Gastroesophageal sphincter (tissue), 4 donors: ENCODE measurements at regions not wholly inside any gene's neighbourhood (a gene's known extent, or its start where the extent isn't known, plus 50 kb on each side); places are given as distances from the start of the nearest gene placed in this dataset.

Source experiments
- ATAC-seq: fragments of 150-250 bp; one replicate; pipeline ENCODE4 v1.9.1; 2016; ENCODE audit warnings: mild to moderate bottlenecking, moderate library complexity
- H3K27ac ChIP-seq, 4 donors: fragments of 200-600 bp; sonication (generic) in 3 of 4; 1 replicate in 3 of 4; 2 replicates in 1 of 4; pipeline ENCODE4 v1.5.1; 2016 to 2019
- H3K27me3 ChIP-seq: fragments of 200-600 bp; sonication (generic); one replicate; pipeline ENCODE4 v1.5.1; 2019
- H3K36me3 ChIP-seq, 2 donors: fragments of 200-600 bp; sonication (generic); one replicate each; pipeline ENCODE4 v1.5.1; 2019; ENCODE audit warnings: control low read depth in 1 of 2
- H3K4me1 ChIP-seq, 3 donors: fragments of 200-600 bp; sonication (generic); 1 replicate in 2 of 3; 2 replicates in 1 of 3; pipeline ENCODE4 v1.5.1; 2016 to 2019; ENCODE audit warnings: control low read depth in 2 of 3
- H3K4me3 ChIP-seq, 2 donors: fragments of 200-600 bp; sonication (generic); one replicate each; pipeline ENCODE4 v1.5.1; 2019; ENCODE audit warnings: mild to moderate bottlenecking in 1 of 2, moderate library complexity in 1 of 2
- H3K9me3 ChIP-seq, 3 donors: fragments of 200-600 bp; sonication (generic); one replicate each; pipeline ENCODE4 v1.5.1; 2017 to 2019; ENCODE audit warnings: control low read depth in 2 of 3
- EP300 ChIP-seq: sonication (generic); formaldehyde crosslinking; IDR thresholded peaks from one replicate; pipeline ENCODE4 v1.6.1; 2017; ENCODE audit warnings: antibody characterized with exemption, mild to moderate bottlenecking
- POLR2A ChIP-seq, 2 donors: fragments of 450-650 bp; IDR thresholded peaks; one replicate each; pipeline ENCODE4 v1.6.1; 2017; ENCODE audit warnings: antibody characterized with exemption in 2 of 2, mild to moderate bottlenecking in 2 of 2, moderate library complexity in 1 of 2
- POLR2AphosphoS5 ChIP-seq: sonication (generic); formaldehyde crosslinking; IDR thresholded peaks from one replicate; pipeline ENCODE4 v1.6.1; 2017; ENCODE audit warnings: antibody characterized with exemption
- WGBS, 2 donors: methylation state at CpG; one replicate each; pipeline ENCODE4 v1.1.5; 2018; ENCODE audit warnings: low coverage in 1 of 2; 5-methylcytosine and 5-hydroxymethylcytosine counted together
- TF ChIP-seq, protein P1 (sequence below), 4 experiments: fragments of 200-600 bp in 2 of 4; fragments of 450-650 bp in 2 of 4; sonication (generic) in 1 of 4; IDR thresholded peaks; one replicate each; pipeline ENCODE4 v1.5.1; 2017 to 2019; ENCODE audit warnings: antibody characterized with exemption in 4 of 4, mild to moderate bottlenecking in 2 of 4, moderate library complexity in 2 of 4

DNA sequence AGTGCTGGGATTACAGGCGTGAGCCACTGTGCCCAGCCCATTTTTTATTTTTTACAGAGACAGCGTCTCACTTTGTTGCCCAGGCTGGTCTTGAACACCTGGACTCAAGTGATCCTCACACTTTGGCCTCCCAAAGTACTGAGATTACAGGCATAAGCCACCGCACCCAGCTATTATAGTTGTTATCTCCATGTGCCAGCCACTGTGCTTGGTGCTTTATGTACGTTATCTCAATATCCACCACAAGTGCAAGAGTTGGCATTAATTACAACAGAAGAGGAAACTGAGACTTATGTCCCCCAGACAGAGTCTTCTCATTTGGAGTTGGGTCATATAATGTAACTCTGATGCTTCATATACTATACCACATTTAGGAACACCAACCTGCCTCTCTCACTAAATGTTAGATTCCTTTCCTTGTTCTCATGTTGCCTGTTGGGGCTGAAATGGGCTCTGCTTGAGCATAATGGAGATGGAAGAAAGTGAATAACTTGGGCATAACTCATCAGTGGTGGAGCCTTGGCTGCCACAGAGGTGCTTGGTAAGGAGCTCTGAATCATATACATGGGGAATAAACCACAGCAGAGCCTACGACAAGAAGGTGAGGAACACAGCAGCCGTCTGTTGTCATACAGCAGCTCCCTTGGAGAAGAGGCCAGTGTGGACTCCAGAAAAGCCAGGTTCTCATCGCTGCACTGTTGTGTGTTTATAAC lies 84.3 kb downstream of the SPRY1 start:
- Histone ChIP-seq H3K4me3 (no peak overlapping the region), H3K36me3 (no peaks in the 10 kb centered on the region), H3K27ac (no peak overlapping the region), H3K9me3 (no peaks in the 10 kb centered on the region), H3K4me1 (no peaks in the 10 kb centered on the region), H3K27me3 (no peaks in the 10 kb centered on the region)
- no peak for ATAC-seq
- TF ChIP-seq POLR2AphosphoS5 (no peak), EP300 (no peak), POLR2A (IDR thresholded peaks at IDR 0.05) (no peak)
- TF ChIP-seq, protein P1, sequence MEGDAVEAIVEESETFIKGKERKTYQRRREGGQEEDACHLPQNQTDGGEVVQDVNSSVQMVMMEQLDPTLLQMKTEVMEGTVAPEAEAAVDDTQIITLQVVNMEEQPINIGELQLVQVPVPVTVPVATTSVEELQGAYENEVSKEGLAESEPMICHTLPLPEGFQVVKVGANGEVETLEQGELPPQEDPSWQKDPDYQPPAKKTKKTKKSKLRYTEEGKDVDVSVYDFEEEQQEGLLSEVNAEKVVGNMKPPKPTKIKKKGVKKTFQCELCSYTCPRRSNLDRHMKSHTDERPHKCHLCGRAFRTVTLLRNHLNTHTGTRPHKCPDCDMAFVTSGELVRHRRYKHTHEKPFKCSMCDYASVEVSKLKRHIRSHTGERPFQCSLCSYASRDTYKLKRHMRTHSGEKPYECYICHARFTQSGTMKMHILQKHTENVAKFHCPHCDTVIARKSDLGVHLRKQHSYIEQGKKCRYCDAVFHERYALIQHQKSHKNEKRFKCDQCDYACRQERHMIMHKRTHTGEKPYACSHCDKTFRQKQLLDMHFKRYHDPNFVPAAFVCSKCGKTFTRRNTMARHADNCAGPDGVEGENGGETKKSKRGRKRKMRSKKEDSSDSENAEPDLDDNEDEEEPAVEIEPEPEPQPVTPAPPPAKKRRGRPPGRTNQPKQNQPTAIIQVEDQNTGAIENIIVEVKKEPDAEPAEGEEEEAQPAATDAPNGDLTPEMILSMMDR (IDR thresholded peaks at IDR 0.05): no peak
- 84 to 88% methylated on average over 4 to 6 of the region's 7 CpGs for WGBS, 2 donors

DNA sequence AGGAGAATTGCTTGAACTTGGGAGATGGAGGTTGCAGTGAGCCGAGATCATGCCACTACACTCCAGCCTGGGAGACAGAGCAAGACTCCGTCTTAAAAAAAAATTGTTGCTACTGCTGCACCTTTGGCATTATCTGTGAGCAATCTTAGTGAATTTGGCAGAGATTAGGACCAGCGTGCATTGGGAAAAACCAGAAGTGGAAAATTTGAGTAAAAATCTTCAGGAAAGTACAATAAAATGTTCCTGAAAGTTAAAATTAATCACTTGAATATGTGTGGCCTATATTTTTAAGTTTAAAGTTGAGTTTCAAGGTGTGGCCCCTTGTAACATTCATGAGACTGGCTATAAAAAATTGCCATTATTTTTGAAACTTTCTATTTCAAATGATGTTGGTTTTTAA lies 85.1 kb downstream of the SPRY1 start:
- no peak for ATAC-seq
- WGBS, 2 donors: 40 to 100% methylated on average over 1 to 2 of the region's 3 CpGs
- no peaks in the 10 kb centered on the region for H3K27me3 ChIP-seq
- H3K4me3 ChIP-seq: no peak overlapping the region
- no peak overlapping the region for H3K27ac ChIP-seq
- TF ChIP-seq POLR2A (IDR thresholded peaks at IDR 0.05) (no peak), EP300 (no peak), POLR2AphosphoS5 (no peak)
- TF ChIP-seq, protein P1 (IDR thresholded peaks at IDR 0.05): no peak
- H3K4me1 ChIP-seq: no peaks in the 10 kb centered on the region
- no peaks in the 10 kb centered on the region for H3K9me3 ChIP-seq
- no peaks in the 10 kb centered on the region for H3K36me3 ChIP-seq

DNA sequence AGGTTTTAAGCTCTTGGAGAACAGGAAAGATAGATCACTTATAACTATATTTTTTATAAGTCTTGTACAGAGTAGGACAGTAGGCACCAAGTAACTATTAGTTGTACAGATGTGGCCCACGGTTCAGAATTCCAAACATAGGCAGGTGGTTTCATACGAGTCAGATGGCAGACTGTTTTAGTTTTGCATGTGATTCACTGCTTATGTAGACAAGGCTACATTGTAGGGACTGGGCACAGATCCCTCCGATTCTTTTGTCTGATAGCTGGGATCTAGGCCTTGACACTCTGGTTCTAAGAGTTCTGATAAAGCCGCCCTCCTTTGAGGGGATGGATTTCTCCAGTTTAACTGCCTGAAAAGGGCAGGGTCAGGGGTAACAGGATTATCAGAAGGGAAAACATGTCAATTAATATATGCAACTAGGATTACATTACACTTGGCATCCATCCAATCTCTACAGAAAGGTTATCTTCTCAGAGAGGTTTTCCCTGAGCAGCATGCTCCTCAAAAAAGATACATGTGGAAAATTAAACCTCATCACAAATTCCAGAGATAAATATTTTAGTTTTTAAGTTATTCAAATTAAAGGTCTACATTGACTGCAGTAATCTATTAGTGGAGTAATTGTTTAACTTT lies 87.8 kb downstream of the SPRY1 start:
- TF ChIP-seq POLR2AphosphoS5 (no peak), EP300 (no peak), POLR2A (IDR thresholded peaks at IDR 0.05) (no peak)
- TF ChIP-seq, protein P1 (IDR thresholded peaks at IDR 0.05): no peak

DNA sequence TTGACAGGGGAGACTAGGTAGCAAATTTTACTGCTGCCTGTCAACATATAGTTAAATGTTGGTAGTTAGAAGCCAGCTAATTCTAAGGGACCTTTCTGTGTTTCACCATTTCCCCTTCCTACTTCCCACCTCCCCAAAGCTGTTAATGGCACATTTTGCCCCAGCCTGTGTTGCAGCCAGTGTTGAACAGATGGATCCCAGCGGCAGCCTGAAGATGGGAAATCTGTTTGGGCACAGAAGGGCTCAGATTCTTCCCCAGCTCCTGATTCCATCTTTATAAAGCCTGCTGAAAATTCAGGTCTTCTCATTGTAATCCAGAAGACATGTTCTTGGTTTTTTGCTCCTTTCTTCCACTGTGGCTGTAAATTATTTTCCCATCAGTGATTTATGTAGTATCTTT lies 89.0 kb downstream of the SPRY1 start:
- no peaks in the 10 kb centered on the region for H3K9me3 ChIP-seq
- H3K36me3 ChIP-seq: no peaks in the 10 kb centered on the region
- H3K4me1 ChIP-seq: no peaks in the 10 kb centered on the region
- no peak for TF ChIP-seq POLR2AphosphoS5
- no peak for TF ChIP-seq POLR2A (IDR thresholded peaks at IDR 0.05)
- TF ChIP-seq EP300: no peak
- TF ChIP-seq, protein P1 (IDR thresholded peaks at IDR 0.05): no peak
- WGBS, 2 donors: 67 to 78% methylated on average over 1 of the region's 1 CpG
- H3K4me3 ChIP-seq: no peak overlapping the region
- no peaks in the 10 kb centered on the region for H3K27me3 ChIP-seq
- no peak for ATAC-seq
- no peak overlapping the region for H3K27ac ChIP-seq

More for the DNA sequence above, 87.8 kb downstream of the SPRY1 start:
- H3K4me3 ChIP-seq: no peak overlapping the region
- H3K27me3 ChIP-seq: no peaks in the 10 kb centered on the region
- H3K9me3 ChIP-seq: no peaks in the 10 kb centered on the region
- no peaks in the 10 kb centered on the region for H3K36me3 ChIP-seq
- no peaks in the 10 kb centered on the region for H3K4me1 ChIP-seq
- H3K27ac ChIP-seq: no peak overlapping the region
- 70% methylated on average over 4 of the region's 4 CpGs; no CpG with 5 or more reads in 1 of the 2 donors for WGBS, 2 donors
- no peak for ATAC-seq

DNA sequence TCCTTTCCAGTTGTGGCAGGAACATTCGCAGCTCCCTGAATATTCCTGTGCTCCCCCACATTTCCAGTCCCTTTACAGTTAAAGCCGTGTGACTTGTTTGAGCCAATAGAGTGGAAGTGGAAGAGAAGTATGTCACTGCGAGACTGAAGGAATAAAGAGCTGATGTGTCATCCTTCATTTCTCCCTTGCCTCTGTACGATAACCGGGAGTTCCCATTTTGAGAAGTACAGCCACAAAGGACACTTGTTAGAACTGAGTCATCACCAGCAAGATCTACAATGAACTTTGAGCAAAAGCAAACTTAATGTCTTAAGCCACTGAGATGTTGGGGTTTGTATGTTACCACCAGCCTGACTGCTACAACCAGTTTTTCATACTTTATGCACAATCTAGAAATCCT lies 92.3 kb downstream of the SPRY1 start:
- peak; percentile 60 for ATAC-seq
- Histone ChIP-seq H3K27me3 (no peaks in the 10 kb centered on the region), H3K36me3 (no peaks in the 10 kb centered on the region), H3K4me1 (no peaks in the 10 kb centered on the region), H3K27ac (no peak overlapping the region), H3K4me3 (no peak overlapping the region), H3K9me3 (no peaks in the 10 kb centered on the region)
- TF ChIP-seq POLR2AphosphoS5 (no peak), POLR2A (IDR thresholded peaks at IDR 0.05) (no peak), EP300 (no peak)
- TF ChIP-seq, protein P1 (IDR thresholded peaks at IDR 0.05): no peak
- 64 to 68% methylated on average over 5 of the region's 5 CpGs for WGBS, 2 donors
